ENCODE measurements at regions not wholly inside any gene's neighbourhood (a gene's known extent, or its start where the extent isn't known, plus 50 kb on each side); places are given as distances from the start of the nearest gene placed in this dataset.

DNA sequence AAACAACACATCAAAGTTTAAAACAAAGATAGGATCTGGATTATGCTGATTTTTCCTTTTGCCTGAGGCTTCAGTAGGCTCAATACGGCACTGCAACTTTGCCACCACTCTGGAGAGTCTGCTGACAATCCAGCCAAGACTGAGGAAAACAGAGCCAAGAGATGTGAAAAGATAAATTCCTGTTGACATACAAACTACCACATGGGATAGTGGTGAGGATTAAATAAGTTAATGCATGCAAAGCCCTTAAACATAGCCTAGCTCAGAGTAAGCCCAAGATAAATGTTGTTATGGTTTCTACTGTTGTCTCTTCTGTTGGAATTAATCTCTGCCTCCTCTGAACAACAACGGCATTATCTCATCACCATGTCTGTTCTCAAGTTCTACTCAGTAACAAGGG lies 245.9 kb upstream of the LMCD1 start:
- Mint-ChIP-seq H3K27ac (no peak overlapping the region), H3K27me3 (ENCODE audit: low read depth) (no peaks in the 10 kb centered on the region), H3K9me3 (no peaks in the 10 kb centered on the region), H3K4me1 (ENCODE audit: low read depth) (no peaks in the 10 kb centered on the region), H3K4me3 (no peak overlapping the region), H3K36me3 (ENCODE audit: low read depth) (no peaks in the 10 kb centered on the region)
- DNase-seq (ENCODE audit: low spot score): no peak

DNA sequence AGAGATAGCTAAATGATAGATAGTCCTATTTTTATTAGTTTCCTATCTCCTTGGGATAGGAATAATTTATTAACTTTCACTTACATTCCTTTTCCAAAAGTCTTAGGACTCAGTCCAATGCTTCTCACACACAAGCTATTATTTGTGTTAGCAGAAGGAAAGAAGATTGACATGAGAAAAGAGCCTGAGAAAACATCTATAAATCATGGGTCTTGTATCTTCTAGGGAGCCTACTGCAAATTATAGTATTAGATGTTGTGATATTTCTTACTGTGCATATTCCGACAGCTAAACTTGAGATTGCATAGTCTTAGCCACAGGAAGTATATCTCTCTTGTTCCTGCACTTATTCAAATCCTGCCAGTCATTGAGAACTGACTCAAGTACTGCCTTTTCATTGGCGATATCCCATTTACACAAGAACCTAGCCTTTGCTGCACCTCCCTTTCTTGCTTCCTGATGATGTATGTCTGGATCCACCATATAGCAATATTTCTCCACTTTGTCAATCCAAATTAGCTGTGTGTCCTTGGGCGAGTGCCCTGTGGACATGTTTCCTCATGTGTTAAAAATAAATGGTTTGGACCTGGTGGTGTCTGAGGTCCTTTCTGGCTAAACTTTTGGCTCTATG lies 245.1 kb upstream of the LMCD1 start:
- H3K36me3 Mint-ChIP-seq (ENCODE audit: low read depth): no peaks in the 10 kb centered on the region
- no peak overlapping the region for H3K4me3 Mint-ChIP-seq
- no peak overlapping the region for H3K27ac Mint-ChIP-seq
- no peaks in the 10 kb centered on the region for H3K9me3 Mint-ChIP-seq
- DNase-seq (ENCODE audit: low spot score): no peak
- H3K4me1 Mint-ChIP-seq (ENCODE audit: low read depth): no peaks in the 10 kb centered on the region
- H3K27me3 Mint-ChIP-seq (ENCODE audit: low read depth): no peaks in the 10 kb centered on the region

DNA sequence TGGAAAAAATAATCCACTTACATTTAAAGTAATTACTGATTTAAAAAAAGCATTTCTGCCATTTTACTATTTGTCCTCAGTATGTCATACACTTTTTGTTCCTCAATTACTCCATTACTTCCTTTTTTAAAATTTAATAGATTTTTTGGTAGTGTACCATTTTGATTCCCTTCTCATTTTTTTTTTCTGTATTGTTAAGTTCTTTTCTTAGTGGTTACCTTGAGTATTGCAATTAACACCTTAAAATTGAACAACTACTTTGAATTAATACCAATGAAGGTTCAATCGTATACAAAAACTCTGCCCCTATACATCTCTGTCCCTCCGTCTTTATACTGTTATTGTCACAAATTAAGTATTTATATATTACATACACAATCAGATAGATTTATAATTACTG lies 240.6 kb upstream of the LMCD1 start:
- no peak for DNase-seq (ENCODE audit: low spot score)
- Mint-ChIP-seq H3K36me3 (ENCODE audit: low read depth) (no peaks in the 10 kb centered on the region), H3K27ac (no peak overlapping the region), H3K4me3 (no peak overlapping the region), H3K9me3 (no peaks in the 10 kb centered on the region), H3K4me1 (ENCODE audit: low read depth) (no peaks in the 10 kb centered on the region), H3K27me3 (ENCODE audit: low read depth) (no peaks in the 10 kb centered on the region)

DNA sequence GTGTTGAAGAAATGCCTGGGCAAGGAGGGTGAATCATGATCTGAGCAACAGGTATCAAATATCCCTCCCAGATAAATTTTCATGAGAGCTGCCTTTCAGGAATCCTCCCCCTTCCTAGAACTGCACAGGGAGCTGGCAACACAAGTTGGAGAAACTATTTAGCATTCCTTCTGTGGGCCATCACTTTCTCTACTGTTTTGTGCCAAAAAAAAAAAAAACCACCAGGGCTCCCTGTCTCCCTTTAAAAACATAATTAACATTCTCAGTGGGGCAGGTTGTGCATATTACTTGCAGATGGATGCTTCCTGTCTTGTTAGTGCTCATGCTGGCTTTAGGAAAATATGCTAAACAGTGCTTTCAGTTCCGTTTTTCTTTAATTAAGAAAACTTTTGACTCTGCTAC lies 234.9 kb upstream of the LMCD1 start:
- H3K4me1 Mint-ChIP-seq (ENCODE audit: low read depth): no peaks in the 10 kb centered on the region
- no peak overlapping the region for H3K27ac Mint-ChIP-seq
- no peaks in the 10 kb centered on the region for H3K36me3 Mint-ChIP-seq (ENCODE audit: low read depth)
- no peaks in the 10 kb centered on the region for H3K27me3 Mint-ChIP-seq (ENCODE audit: low read depth)
- H3K4me3 Mint-ChIP-seq: no peak overlapping the region
- H3K9me3 Mint-ChIP-seq: no peaks in the 10 kb centered on the region
- DNase-seq (ENCODE audit: low spot score): no peak

DNA sequence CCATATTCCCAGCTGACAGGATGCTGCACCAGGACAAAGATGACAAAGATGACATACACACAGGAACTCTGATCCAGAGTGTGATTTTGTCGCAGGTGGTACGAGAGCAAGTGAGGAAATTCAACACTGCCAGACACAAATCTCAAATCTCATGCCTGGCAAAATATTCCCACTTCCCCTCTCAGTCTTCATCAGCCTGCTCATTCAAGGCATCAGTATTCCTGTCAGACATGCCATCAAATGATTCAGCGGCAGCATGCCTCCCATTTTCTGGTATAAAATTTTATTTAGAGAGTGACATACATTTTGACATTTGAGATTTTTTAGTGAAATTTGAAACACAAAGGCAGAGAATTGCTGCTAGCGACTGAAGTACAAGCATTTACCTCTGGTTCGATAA lies 228.1 kb upstream of the LMCD1 start:
- Mint-ChIP-seq H3K36me3 (ENCODE audit: low read depth) (no peaks in the 10 kb centered on the region), H3K27ac (no peak overlapping the region), H3K27me3 (ENCODE audit: low read depth) (no peaks in the 10 kb centered on the region), H3K4me1 (ENCODE audit: low read depth) (no peaks in the 10 kb centered on the region), H3K4me3 (no peak overlapping the region), H3K9me3 (no peaks in the 10 kb centered on the region)
- no peak for DNase-seq (ENCODE audit: low spot score)

DNA sequence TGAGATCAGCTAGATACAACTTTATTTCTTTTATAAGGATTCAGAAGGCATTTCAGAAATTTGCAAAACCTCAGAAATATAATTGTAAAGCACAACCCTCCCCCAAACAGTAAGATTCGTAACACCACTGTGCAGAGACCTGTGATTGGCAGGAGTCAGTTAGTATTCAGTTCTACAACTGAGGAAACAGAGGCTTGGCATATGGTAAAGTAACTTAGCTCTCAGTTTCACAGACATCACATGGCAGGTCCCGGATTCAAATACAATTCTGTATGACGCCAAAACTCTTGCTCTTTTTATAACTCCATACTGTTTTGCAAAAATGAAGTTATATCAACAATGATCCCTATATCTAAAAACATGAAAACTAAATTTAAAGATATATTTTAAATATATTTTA lies 225.6 kb upstream of the LMCD1 start:
- Mint-ChIP-seq H3K9me3 (no peaks in the 10 kb centered on the region), H3K4me3 (no peak overlapping the region), H3K36me3 (ENCODE audit: low read depth) (no peaks in the 10 kb centered on the region), H3K27ac (no peak overlapping the region), H3K27me3 (ENCODE audit: low read depth) (no peaks in the 10 kb centered on the region), H3K4me1 (ENCODE audit: low read depth) (no peaks in the 10 kb centered on the region)
- no peak for DNase-seq (ENCODE audit: low spot score)

DNA sequence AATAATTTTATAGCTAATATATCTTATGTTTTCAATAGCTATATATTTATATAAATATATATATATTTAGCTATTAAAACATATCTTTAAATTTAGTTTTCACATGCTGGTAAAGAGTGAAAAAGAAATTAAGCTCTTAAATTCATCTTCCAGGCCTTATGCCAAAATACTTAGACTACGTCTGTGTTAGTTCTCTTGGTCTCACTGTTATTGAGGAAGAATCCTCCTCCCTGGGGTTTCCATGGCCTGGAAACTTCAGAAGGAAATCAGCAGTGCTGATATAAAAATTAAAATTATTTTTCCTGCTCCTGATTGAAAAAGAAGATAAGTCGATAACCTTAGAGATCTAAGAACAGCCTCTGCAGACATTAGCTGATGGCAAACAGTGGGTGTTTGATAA lies 225.1 kb upstream of the LMCD1 start:
- Mint-ChIP-seq H3K4me3 (no peak overlapping the region), H3K36me3 (ENCODE audit: low read depth) (no peaks in the 10 kb centered on the region), H3K27me3 (ENCODE audit: low read depth) (no peaks in the 10 kb centered on the region), H3K27ac (no peak overlapping the region), H3K9me3 (no peaks in the 10 kb centered on the region), H3K4me1 (ENCODE audit: low read depth) (no peaks in the 10 kb centered on the region)
- DNase-seq (ENCODE audit: low spot score): no peak

DNA sequence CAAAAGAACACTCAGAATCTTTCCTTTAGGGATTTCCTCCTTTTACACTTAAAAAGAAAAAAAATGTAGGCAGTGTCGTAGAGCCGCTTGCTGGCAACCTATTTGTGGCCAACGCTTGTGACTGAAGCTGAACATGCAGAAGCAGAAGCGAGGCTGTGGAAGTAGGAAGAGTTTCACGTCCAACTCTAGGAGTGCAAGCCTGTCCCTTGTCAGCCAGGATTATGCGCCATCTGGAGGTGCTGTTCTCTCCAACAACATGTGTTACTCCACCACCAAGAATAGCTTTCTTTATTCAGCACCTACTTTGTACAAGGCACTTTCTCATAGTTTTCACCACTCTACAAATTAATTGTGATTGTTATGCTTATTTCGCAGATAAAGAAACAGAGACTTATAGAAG lies 223.2 kb upstream of the LMCD1 start:
- Mint-ChIP-seq H3K36me3 (ENCODE audit: low read depth) (no peaks in the 10 kb centered on the region), H3K27me3 (ENCODE audit: low read depth) (no peaks in the 10 kb centered on the region), H3K27ac (no peak overlapping the region), H3K4me1 (ENCODE audit: low read depth) (no peaks in the 10 kb centered on the region), H3K4me3 (no peak overlapping the region), H3K9me3 (no peaks in the 10 kb centered on the region)
- DNase-seq (ENCODE audit: low spot score): no peak

DNA sequence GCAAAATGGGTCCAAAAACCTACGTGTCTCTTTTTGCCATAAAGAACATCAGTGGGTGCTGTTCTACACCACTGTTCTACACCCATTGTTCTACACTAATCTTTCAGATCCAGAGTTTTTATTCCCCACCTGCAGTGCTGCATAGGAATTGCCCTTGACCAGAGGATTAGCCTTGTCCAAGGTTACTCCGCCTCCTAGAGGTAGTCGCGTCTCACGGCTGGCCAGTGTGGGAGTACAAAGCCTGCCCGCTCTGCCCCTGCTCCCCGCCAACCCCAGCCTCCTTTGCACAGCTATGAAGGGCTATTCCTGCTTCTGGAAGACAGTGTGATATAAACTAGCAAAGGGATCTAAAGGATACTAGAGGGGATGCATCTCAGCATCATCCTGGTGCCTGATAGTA lies 222.1 kb upstream of the LMCD1 start:
- Mint-ChIP-seq H3K9me3 (no peaks in the 10 kb centered on the region), H3K27me3 (ENCODE audit: low read depth) (no peaks in the 10 kb centered on the region), H3K4me3 (no peak overlapping the region), H3K4me1 (ENCODE audit: low read depth) (no peaks in the 10 kb centered on the region), H3K27ac (no peak overlapping the region), H3K36me3 (ENCODE audit: low read depth) (no peaks in the 10 kb centered on the region)
- no peak for DNase-seq (ENCODE audit: low spot score)

DNA sequence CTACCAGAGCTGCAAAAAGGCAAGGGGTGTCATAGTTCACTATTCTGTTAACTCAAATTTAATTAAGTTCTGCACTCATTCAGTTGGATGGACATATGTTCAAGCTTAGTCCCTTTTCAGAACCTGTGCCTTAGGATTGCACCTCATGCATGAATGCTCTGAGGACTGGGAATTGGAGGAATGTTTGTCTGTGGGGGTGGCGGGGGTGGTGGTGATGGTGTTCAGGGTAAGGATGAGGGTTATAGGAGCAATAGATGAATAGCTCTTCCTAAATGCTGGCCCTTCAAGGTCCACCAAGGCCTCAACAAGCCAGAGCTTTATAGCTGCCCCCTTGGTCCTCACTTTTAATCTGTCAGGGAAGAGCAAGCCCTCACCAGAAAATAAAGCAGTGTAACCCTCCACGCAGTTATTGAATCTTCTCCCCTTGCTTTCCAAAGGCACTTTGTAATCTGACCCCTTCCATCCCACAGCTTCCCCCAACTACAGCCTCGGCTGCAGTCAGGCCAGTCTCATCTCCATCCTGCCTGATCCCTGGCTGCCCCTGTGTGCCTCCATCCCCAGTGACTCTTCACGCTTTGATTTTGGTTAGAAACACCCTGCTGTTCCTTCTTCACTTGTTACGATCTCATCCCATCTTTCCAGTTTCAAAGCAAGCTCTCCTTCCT lies 221.6 kb upstream of the LMCD1 start:
- DNase-seq (ENCODE audit: low spot score): no peak
- Mint-ChIP-seq H3K4me3 (no peak overlapping the region), H3K9me3 (no peaks in the 10 kb centered on the region), H3K27ac (no peak overlapping the region), H3K27me3 (ENCODE audit: low read depth) (no peaks in the 10 kb centered on the region), H3K36me3 (ENCODE audit: low read depth) (no peaks in the 10 kb centered on the region), H3K4me1 (ENCODE audit: low read depth) (no peaks in the 10 kb centered on the region)

DNA sequence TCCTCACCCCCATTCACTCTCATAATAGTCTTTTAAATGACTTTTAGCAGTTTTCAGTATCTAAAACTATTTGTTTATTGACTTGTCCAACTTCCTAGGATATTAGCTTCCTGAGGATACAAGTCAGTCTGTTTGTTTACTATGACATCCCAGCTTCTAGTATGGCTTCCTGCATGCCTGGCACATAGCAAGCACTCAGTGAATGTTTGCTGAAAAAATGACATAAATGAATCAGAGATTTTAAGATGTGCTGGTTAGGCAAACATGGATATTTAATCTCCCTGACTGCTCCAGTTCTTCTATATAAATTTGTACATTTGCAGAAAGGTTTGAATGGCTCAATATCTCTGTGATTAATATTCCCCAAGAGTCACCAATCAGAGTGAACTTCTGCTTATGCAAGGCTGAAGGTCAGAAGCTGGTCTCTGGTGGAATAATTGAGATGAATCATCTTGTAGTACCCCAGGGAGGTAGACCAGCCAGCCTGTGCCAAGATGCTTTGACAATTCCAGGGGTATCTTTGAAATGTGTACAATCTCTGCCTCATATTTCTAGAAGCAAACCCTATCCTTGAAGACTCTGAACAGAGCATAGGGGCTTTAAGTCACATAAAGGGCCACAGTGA lies 219.0 kb upstream of the LMCD1 start:
- Mint-ChIP-seq H3K27ac (no peak overlapping the region), H3K27me3 (ENCODE audit: low read depth) (no peaks in the 10 kb centered on the region), H3K4me1 (ENCODE audit: low read depth) (no peaks in the 10 kb centered on the region), H3K4me3 (no peak overlapping the region), H3K36me3 (ENCODE audit: low read depth) (no peaks in the 10 kb centered on the region), H3K9me3 (no peaks in the 10 kb centered on the region)
- DNase-seq (ENCODE audit: low spot score): no peak

DNA sequence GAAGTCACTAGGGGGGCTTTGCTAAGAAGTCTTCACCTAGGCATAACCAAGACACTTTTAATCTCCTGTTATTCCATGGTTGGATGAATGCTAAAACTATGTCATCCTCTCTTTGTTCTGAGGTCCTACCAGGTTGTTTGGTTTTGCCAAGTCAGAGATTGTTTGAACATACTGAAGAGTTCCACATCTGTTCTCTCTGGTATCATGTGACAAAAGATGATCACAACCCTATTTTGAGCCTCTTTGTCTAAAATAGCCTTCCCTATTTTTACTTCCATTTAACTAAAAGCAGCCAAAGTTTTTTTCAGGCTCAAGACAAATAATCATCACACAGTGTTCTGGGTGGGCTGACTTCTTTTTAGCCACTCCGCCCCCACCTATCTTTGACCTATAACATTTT lies 218.4 kb upstream of the LMCD1 start:
- Mint-ChIP-seq H3K27me3 (ENCODE audit: low read depth) (no peaks in the 10 kb centered on the region), H3K27ac (no peak overlapping the region), H3K9me3 (no peaks in the 10 kb centered on the region), H3K4me3 (no peak overlapping the region), H3K36me3 (ENCODE audit: low read depth) (no peaks in the 10 kb centered on the region), H3K4me1 (ENCODE audit: low read depth) (no peaks in the 10 kb centered on the region)
- no peak for DNase-seq (ENCODE audit: low spot score)

DNA sequence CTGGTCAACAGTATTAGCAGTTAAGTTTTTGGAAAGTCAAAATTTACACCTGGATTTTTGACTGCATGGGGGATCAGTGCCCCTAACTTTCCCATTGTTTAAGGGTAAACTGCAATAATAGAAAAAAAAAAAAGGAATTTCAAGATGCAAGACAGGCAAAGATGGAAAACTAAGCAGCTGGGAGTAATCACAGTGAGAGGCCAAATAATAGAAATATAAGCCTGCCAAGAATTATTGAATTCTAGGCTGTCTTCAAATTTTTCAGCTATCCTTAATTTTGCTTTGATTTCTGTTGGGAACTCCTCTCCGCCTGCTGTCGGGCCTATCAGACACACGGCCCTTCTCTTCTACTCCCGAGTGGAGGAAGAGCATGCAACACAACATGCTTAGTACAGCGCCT lies 215.5 kb upstream of the LMCD1 start:
- Mint-ChIP-seq H3K27ac (no peak overlapping the region), H3K4me1 (ENCODE audit: low read depth) (no peaks in the 10 kb centered on the region), H3K4me3 (no peak overlapping the region), H3K9me3 (no peaks in the 10 kb centered on the region), H3K27me3 (ENCODE audit: low read depth) (no peaks in the 10 kb centered on the region), H3K36me3 (ENCODE audit: low read depth) (no peaks in the 10 kb centered on the region)
- no peak for DNase-seq (ENCODE audit: low spot score)

DNA sequence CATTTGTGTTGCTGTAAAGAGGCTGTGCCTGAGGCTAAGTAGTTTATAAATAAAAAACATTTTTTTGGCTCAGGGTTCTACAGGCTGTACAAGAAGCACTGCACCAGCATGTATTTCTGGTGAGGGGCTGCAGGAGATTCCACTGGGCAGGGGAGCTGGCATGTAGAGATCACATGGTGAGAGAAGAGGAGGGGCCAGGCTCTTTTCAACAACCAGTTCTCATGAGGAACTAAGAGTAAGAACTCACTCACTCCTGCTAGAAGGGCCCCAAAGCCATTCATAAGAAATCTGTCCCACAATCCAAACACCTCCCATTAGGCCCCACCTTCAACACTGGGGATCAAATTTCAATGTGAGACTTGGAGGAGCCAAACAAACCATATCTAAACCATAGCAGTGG lies 214.9 kb upstream of the LMCD1 start:
- no peaks in the 10 kb centered on the region for H3K9me3 Mint-ChIP-seq
- no peaks in the 10 kb centered on the region for H3K36me3 Mint-ChIP-seq (ENCODE audit: low read depth)

DNA sequence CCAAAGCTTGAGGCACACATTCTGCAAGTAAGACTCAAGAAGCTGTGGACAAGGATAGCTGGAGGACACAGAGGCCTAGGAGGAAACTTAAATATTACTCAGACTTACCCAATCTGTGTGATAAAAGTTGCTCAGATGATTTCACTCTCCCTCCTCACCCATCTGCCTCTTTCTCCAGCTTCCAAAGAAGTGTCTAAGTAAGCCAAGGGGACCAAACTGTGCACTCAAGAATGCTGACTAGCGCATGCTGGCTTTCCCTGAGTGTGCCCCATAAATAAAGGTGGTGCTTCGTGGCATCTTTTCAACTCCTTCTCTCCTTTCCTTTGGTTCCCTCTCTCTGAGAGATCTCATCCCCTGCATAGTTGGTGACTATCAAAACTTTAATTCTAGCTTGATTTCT lies 211.0 kb upstream of the LMCD1 start:
- Mint-ChIP-seq H3K9me3 (no peaks in the 10 kb centered on the region), H3K36me3 (ENCODE audit: low read depth) (no peaks in the 10 kb centered on the region), H3K27me3 (ENCODE audit: low read depth) (no peaks in the 10 kb centered on the region), H3K4me1 (ENCODE audit: low read depth) (no peaks in the 10 kb centered on the region), H3K4me3 (no peak overlapping the region), H3K27ac (no peak overlapping the region)
- DNase-seq (ENCODE audit: low spot score): no peak

More for the DNA sequence above, 214.9 kb upstream of the LMCD1 start:
- no peaks in the 10 kb centered on the region for H3K4me1 Mint-ChIP-seq (ENCODE audit: low read depth)
- H3K4me3 Mint-ChIP-seq: no peak overlapping the region
- H3K27ac Mint-ChIP-seq: no peak overlapping the region
- no peaks in the 10 kb centered on the region for H3K27me3 Mint-ChIP-seq (ENCODE audit: low read depth)
- no peak for DNase-seq (ENCODE audit: low spot score)
